SH-SY5Y (cell line): ENCODE measurements at regions not wholly inside any gene's neighbourhood (a gene's known extent, or its start where the extent isn't known, plus 50 kb on each side); places are given as distances from the start of the nearest gene placed in this dataset.

Experiments
- GATA2 ChIP-seq: IDR thresholded peaks from 2 replicates; pipeline ENCODE4 v1.6.1; 2011; ENCODE audit warnings: mild to moderate bottlenecking, low read depth, low read length
- GATA3 ChIP-seq: IDR thresholded peaks from 2 replicates; pipeline ENCODE4 v1.6.1; 2011; ENCODE audit warnings: low read depth, mild to moderate bottlenecking, low read length, moderate library complexity

DNA sequence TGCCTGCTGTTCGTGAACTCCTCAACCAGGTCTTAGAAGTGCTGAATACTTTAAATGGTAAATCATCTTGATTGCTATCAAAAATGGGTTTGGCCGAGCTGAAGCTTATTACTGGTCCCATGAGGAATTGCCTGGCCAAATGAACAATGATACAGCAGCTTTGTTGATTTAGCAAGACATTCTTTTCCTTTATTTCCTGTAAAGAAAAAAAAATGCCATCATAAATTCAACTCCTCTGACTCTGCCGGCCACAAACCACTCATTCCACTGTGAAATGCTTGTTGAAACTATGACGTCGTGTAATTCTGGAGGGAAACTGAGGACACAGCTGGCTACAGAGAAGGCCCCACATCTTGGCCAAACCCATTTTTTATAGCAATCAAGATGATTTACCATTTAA lies 74.2 kb upstream of the ID2 start:
- TF ChIP-seq GATA3 (no peak), GATA2 (no peak)

GRCh38 chr2:8608411-8608954 lies 73.4 kb upstream of the ID2 start:
- no peak for TF ChIP-seq GATA2
- TF ChIP-seq GATA3 = no peak

DNA sequence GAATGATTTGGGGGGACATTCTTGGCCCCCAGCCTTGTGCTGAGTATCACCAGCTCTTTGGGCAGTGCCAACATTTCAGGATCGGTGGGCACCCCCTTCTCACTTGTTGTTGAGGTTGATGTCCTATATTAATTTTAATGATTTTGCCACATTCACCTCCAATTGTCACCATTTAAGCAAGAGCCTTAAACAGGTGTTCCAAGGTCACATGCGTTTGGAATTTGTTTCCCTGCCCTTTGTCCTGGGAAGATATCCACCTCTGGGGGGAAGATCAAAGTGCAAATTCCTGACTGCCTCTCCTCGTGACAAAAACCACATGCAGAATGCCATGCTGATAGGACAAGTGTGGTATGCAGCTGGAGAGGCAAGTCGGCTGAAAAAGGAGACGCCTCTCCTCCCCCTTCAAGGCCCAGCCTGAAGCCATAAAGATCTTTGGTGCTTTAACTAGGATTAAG lies 72.5 kb upstream of the ID2 start:
- TF ChIP-seq GATA3 (no peak), GATA2 (no peak)

DNA sequence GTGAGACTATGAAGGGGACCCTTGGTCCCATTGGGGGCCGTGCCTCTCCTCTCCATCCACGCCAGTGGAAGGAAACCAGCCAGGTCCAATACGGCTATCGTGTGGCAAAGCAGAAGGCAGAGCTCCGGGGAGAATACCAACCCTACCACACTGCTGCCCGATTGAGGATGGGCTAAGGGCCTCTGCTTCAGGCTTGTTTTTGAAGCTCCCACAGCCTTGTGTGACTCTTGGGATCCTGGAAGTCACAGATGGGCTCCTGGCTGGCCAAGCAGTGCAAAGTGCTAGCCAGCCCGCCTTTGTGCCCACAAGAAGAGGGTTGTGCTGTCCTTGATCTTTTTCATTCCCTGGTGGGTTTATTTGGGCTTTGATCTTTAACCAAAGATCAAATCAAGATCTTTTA lies 70.6 kb upstream of the ID2 start:
- TF ChIP-seq GATA3 = no peak
- no peak for TF ChIP-seq GATA2

GRCh38 chr2:8611700-8612099 lies 70.2 kb upstream of the ID2 start:
- no peak for TF ChIP-seq GATA3
- no peak for TF ChIP-seq GATA2

DNA sequence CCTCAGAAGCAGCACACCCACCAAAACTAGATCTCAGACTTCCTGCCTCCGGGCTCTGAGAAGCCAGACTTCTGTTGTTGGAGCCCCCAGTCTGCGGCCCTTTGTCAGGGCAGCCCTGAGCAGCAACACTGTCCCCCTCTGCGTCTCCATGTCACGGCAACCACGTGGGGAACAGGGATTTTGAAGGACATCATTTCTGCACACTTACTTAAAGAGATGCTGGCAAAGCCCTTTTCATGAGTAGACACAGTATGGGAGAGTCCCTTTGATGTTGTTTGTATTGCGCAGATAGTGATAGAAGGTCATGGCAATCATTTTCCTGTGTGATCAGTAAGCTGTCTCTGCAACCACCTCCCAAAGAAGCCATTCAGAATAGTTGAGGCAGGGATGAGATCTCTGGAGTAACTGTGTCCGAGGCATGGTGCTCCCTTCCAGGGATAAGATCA lies 69.1 kb upstream of the ID2 start:
- no peak for TF ChIP-seq GATA2
- no peak for TF ChIP-seq GATA3

DNA sequence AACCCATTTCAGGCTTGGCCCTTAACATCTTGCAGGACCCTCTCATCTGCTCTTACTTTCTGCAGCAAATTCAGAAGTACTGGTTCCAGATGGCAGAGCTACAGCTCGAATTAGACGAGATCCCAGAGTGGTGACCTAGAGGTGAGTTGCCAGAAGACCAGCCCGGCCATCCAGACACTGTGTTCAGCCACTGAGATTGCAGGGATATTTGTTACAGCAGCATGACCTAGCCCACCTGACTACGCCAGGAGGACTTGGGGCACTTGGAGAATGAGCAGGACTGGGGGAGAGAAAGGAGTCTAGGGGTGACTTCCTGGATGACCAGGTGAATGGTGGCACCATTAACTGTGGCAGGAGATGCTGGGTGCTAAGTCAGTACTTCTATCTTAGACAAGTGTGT lies 67.2 kb upstream of the ID2 start:
- TF ChIP-seq GATA2 = no peak
- no peak for TF ChIP-seq GATA3

DNA sequence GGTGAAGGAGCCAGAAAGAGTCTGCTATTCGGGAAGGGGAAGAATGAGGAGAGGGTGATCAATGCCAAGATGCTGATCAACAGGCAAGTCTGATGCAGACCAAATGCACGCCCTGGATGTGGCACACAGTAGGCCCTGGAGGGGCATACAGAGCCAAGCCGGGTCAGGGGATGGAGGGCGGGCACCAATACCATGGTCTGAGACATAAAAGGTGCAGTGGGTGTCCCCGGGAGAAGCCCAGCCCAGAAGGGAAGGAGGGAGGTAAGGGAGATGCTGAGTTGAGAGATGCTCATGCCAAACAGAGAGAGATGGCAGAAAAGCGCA lies 66.6 kb upstream of the ID2 start:
- TF ChIP-seq GATA2 (no peak), GATA3 (no peak)

GRCh38 chr2:8615576-8616281 lies 66.1 kb upstream of the ID2 start:
- TF ChIP-seq GATA2 = no peak
- TF ChIP-seq GATA3 = no peak

GRCh38 chr2:8617048-8617447 lies 64.8 kb upstream of the ID2 start:
- TF ChIP-seq GATA3 (no peak), GATA2 (no peak)

- TF ChIP-seq GATA3 = no peak
- no peak for TF ChIP-seq GATA2
These were observed 64.3 kb upstream of the ID2 start for GRCh38 chr2:8617590-8617989.

DNA sequence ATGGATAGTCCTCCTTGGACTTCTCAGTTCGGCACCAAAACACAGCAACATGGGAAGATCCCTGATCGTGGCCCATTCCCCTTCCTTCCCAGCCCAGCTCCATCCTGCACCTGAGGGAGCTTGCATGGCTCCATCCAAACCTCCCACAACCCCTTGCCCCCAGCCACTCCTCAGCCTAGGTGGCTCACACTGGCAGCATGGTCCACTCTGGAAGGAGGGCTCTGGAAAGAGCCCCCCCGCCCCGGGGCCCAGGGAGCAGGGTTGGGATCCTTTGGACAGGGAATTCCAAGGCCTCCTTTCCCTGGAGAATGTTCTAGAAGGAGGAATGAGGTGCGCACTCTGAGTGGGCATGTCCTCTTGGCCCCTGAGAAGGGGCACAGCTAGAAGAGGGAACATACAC lies 62.8 kb upstream of the ID2 start:
- TF ChIP-seq GATA2 (no peak), GATA3 (no peak)

GRCh38 chr2:8620611-8621382 lies 61.1 kb upstream of the ID2 start:
- TF ChIP-seq GATA2 = no peak
- TF ChIP-seq GATA3 = no peak

DNA sequence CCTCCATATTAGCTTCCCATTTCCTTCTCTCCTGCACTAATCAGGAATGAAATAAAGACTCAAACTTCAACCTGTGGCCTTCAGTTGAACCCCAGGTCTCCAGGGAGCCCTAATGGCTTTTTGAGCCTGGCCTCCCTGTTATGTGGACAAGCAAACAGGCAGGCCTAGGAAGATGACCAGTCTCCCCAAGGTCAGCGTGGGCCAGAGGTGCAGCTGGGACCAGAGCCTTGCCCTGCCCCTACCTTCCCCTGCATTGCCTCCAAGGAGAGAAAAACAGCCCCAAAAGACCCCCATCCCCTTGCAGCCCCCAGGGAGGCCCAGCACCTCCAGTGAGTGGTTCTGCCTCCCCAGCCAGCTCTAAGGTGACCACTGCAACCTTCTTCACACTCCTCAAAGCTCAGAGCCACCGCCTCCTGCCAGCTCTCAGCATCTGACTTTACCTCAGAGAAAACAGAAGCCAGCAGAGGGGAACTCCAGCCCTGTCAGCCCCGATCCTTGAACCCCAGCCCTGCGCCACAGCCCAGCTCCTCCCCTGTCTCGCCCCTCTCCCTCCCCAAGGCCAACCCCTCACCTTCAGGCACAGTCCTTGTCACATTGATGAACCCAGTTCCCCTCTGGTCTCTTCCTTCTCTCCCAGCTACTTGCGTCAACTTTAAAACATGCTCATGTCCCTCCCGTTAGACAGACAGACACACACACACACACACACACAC lies 59.5 kb upstream of the ID2 start:
- no peak for TF ChIP-seq GATA2
- TF ChIP-seq GATA3 = no peak
